H9 (cell line): ENCODE measurements at regions not wholly inside any gene's neighbourhood (a gene's known extent, or its start where the extent isn't known, plus 50 kb on each side); places are given as distances from the start of the nearest gene placed in this dataset.

Source experiments
- DNase-seq: peaks from one replicate; pipeline ENCODE4 v3.0.0-alpha.2; 2017
- H2AFZ ChIP-seq: one replicate; pipeline ENCODE4 v1.6.1; 2013; ENCODE audit warnings: mild to moderate bottlenecking, low read length, control low read depth, moderate library complexity
- H2AK5ac ChIP-seq: 2 replicates; pipeline ENCODE4 v1.6.1; 2013; ENCODE audit warnings: low read length, control low read depth, mixed read lengths; ENCODE audit not compliant: insufficient read length
- H2BK120ac ChIP-seq: one replicate; pipeline ENCODE4 v1.6.1; 2013; ENCODE audit warnings: low read depth, mild to moderate bottlenecking, low read length, control low read depth, inconsistent platforms; ENCODE audit not compliant: poor library complexity, severe bottlenecking
- H2BK12ac ChIP-seq: 2 replicates; pipeline ENCODE4 v1.6.1; 2013; ENCODE audit warnings: low read length, control low read depth, mixed read lengths, low read depth; ENCODE audit not compliant: insufficient read length
- H2BK15ac ChIP-seq: 2 replicates; pipeline ENCODE4 v1.6.1; 2013; ENCODE audit warnings: low read depth, low read length, control low read depth
- H2BK20ac ChIP-seq: one replicate; pipeline ENCODE4 v1.6.1; 2013; ENCODE audit warnings: low read depth, mild to moderate bottlenecking, low read length, control low read depth, inconsistent platforms; ENCODE audit not compliant: poor library complexity, severe bottlenecking
- H2BK5ac ChIP-seq: 2 replicates; pipeline ENCODE4 v1.6.1; 2013; ENCODE audit warnings: low read length, control low read depth, mixed read lengths; ENCODE audit not compliant: insufficient read length
- H3K14ac ChIP-seq: 2 replicates; pipeline ENCODE4 v1.6.1; 2013; ENCODE audit warnings: low read length, control low read depth; ENCODE audit not compliant: insufficient read depth
- H3K18ac ChIP-seq: 2 replicates; pipeline ENCODE4 v1.6.1; 2013; ENCODE audit warnings: low read depth, mild to moderate bottlenecking, mixed read lengths, low read length, control low read depth; ENCODE audit not compliant: insufficient read length
- H3K23ac ChIP-seq: 2 replicates; pipeline ENCODE4 v1.6.1; 2013; ENCODE audit warnings: low read length, control low read depth, mixed read lengths, low read depth; ENCODE audit not compliant: insufficient read length
- H3K23me2 ChIP-seq: 2 replicates; pipeline ENCODE4 v1.6.1; 2013; ENCODE audit warnings: low read depth, mild to moderate bottlenecking, mixed read lengths, low read length, control low read depth; ENCODE audit not compliant: insufficient read length, poor library complexity, severe bottlenecking
- H3K27ac ChIP-seq: 2 replicates; pipeline ENCODE4 v1.5.1; 2013; ENCODE audit warnings: low read length, control low read depth, mixed read lengths, low read depth; ENCODE audit not compliant: insufficient read length
- H3K27me3 ChIP-seq: 2 replicates; pipeline ENCODE4 v1.6.1; 2013; ENCODE audit warnings: low read length, control low read depth, inconsistent platforms; ENCODE audit not compliant: insufficient read depth
- H3K4ac ChIP-seq: 2 replicates; pipeline ENCODE4 v1.6.1; 2013; ENCODE audit warnings: low read depth, mild to moderate bottlenecking, control low read depth, inconsistent platforms, low read length, moderate library complexity
- H3K4me1 ChIP-seq: 2 replicates; pipeline ENCODE4 v1.6.1; 2013; ENCODE audit warnings: low read length, control low read depth, inconsistent platforms; ENCODE audit not compliant: insufficient read depth
- H3K4me2 ChIP-seq: 2 replicates; pipeline ENCODE4 v1.6.1; 2013; ENCODE audit warnings: low read length, control low read depth, mixed read lengths; ENCODE audit not compliant: insufficient read length, insufficient read depth
- H3K56ac ChIP-seq: 2 replicates; pipeline ENCODE4 v1.6.1; 2013; ENCODE audit warnings: low read depth, mild to moderate bottlenecking, mixed read lengths, low read length, control low read depth; ENCODE audit not compliant: insufficient read length
- H3K79me1 ChIP-seq: 2 replicates; pipeline ENCODE4 v1.6.1; 2013; ENCODE audit warnings: low read depth, mild to moderate bottlenecking, moderate library complexity, low read length, control low read depth, inconsistent platforms; ENCODE audit not compliant: insufficient read depth, poor library complexity, severe bottlenecking
- H3K79me2 ChIP-seq: 2 replicates; pipeline ENCODE4 v1.6.1; 2013; ENCODE audit warnings: low read length, control low read depth, inconsistent platforms; ENCODE audit not compliant: insufficient read depth
- H3K9ac ChIP-seq: 2 replicates; pipeline ENCODE4 v1.6.1; 2013; ENCODE audit warnings: low read length, control low read depth, mixed read lengths; ENCODE audit not compliant: insufficient read length; ENCODE audit errors: extremely low read depth
- H3K9me3 ChIP-seq: one replicate; pipeline ENCODE4 v1.6.1; 2013; ENCODE audit warnings: low read depth, low read length, inconsistent platforms; ENCODE audit not compliant: control insufficient read depth
- H3T11ph ChIP-seq: one replicate; pipeline ENCODE4 v1.6.1; 2013; ENCODE audit warnings: mild to moderate bottlenecking, low read length, control low read depth, inconsistent platforms
- H4K20me1 ChIP-seq: one replicate; pipeline ENCODE4 v1.6.1; 2013; ENCODE audit not compliant: control insufficient read depth, insufficient read length, insufficient read depth
- H4K5ac ChIP-seq: 2 replicates; pipeline ENCODE4 v1.6.1; 2013; ENCODE audit warnings: low read depth, mild to moderate bottlenecking, mixed read lengths, low read length, control low read depth; ENCODE audit not compliant: insufficient read length
- H4K8ac ChIP-seq: replicated peaks from 2 replicates; pipeline ENCODE4 v1.6.1; 2013; ENCODE audit warnings: low read length, control low read depth, mixed read lengths, low read depth; ENCODE audit not compliant: insufficient read length
- H4K91ac ChIP-seq: 2 replicates; pipeline ENCODE4 v1.6.1; 2013; ENCODE audit warnings: low read depth, mild to moderate bottlenecking, moderate library complexity, mixed read lengths, low read length, control low read depth; ENCODE audit not compliant: insufficient read length
- H3K27ac Mint-ChIP-seq, 3 experiments: 2 replicates in 2 of 3; 3 replicates in 1 of 3; pipeline ENCODE4 v1.8.0; 2020 to 2021; ENCODE audit warnings: mixed read lengths in 3 of 3, mild to moderate bottlenecking in 1 of 3, moderate library complexity in 1 of 3
- H3K27me3 Mint-ChIP-seq: 2 replicates; pipeline ENCODE4 v1.8.0; 2021; ENCODE audit warnings: low read depth, mild to moderate bottlenecking, moderate library complexity, mixed read lengths
- H3K36me3 Mint-ChIP-seq, 3 experiments: 2 replicates in 2 of 3; 3 replicates in 1 of 3; pipeline ENCODE4 v1.8.0; 2020 to 2021; ENCODE audit warnings: low read depth in 3 of 3, mixed read lengths in 3 of 3; ENCODE audit not compliant: insufficient read depth in 1 of 3
- H3K4me1 Mint-ChIP-seq, 2 experiments: 2 replicates each; pipeline ENCODE4 v1.8.0; 2020; ENCODE audit warnings: mixed read lengths in 2 of 2
- H3K4me3 Mint-ChIP-seq, 2 experiments: 2 replicates in 1 of 2; 3 replicates in 1 of 2; pipeline ENCODE4 v1.8.0; 2020 to 2021; ENCODE audit warnings: mild to moderate bottlenecking in 2 of 2, mixed read lengths in 2 of 2, moderate library complexity in 1 of 2
- H3K9me3 Mint-ChIP-seq, 2 experiments: 2 replicates in 1 of 2; 3 replicates in 1 of 2; pipeline ENCODE4 v1.8.0; 2020; ENCODE audit warnings: mild to moderate bottlenecking in 2 of 2, mixed read lengths in 2 of 2, moderate library complexity in 1 of 2
- CTCF ChIP-seq: fragments of 200-600 bp; sonication (generic); conservative IDR thresholded peaks from 3 replicates; pipeline ENCODE4 v1.8.0; 2021; ENCODE audit warnings: antibody characterized with exemption, mild to moderate bottlenecking
- WGBS: extraction: QIAGEN DNeasy Blood & Tissue Kit; methylation state at CpG from one replicate; pipeline ENCODE4 v1.1.7; 2013; ENCODE audit warnings: missing lambda C conversion rate, low lambda C conversion rate, mixed read lengths; ENCODE audit not compliant: insufficient read length; ENCODE audit errors: extremely low coverage; 5-methylcytosine and 5-hydroxymethylcytosine counted together

- H3K4me3 Mint-ChIP-seq, result no peak overlapping the region; a peak in 1 of 5 replicates
- Histone ChIP-seq H4K91ac (no peak overlapping the region), H2BK15ac (no peak overlapping the region), H3T11ph (no peak overlapping the region), H4K5ac (no peak overlapping the region), H3K4me1 (no peaks in the 10 kb centered on the region), H3K9me3 (no peaks in the 10 kb centered on the region), H3K4ac (no peak overlapping the region), H3K9ac (no peak overlapping the region), H3K79me1 (no peaks in the 10 kb centered on the region), H3K14ac (no peak overlapping the region), H2BK5ac (no peak overlapping the region), H3K27me3 (no peaks in the 10 kb centered on the region), H3K23ac (no peak overlapping the region), H2AK5ac (no peak overlapping the region), H4K8ac (no peak overlapping the region), H2AFZ (no peak overlapping the region), H3K23me2 (no peaks in the 10 kb centered on the region), H3K56ac (no peak overlapping the region), H2BK12ac (no peak overlapping the region), H3K4me2 (no peak overlapping the region), H2BK120ac (no peak overlapping the region), H3K27ac (no peak overlapping the region), H4K20me1 (no peaks in the 10 kb centered on the region), H3K79me2 (no peaks in the 10 kb centered on the region), H3K18ac (no peak overlapping the region), H2BK20ac (no peak overlapping the region)
- peaks cover 1% of the 10 kb centered on the region for H3K27me3 Mint-ChIP-seq
- H3K4me1 Mint-ChIP-seq, result peaks cover 8 to 18% of the 10 kb centered on the region in 2 experiments
- H3K9me3 Mint-ChIP-seq, result peaks cover 7 to 19% of the 10 kb centered on the region in 2 experiments
- WGBS, result no CpG with 5 or more reads among the region's 9 CpGs
- no peak for DNase-seq
- no peak overlapping the region for H3K27ac Mint-ChIP-seq
- H3K36me3 Mint-ChIP-seq, result peaks cover 0 to 7% (median 3%) of the 10 kb centered on the region in 3 experiments; a peak in 4 of 7 replicates
- no peak for TF ChIP-seq CTCF
These were observed 376.6 kb downstream of the ADGRD1 start for GRCh38 chr12:131330106-131330815.
